Spinal cord (tissue), 9 donors: ENCODE measurements at regions not wholly inside any gene's neighbourhood (a gene's known extent, or its start where the extent isn't known, plus 50 kb on each side); places are given as distances from the start of the nearest gene placed in this dataset.
A peak's percentile ranks its signal among the peaks of the same experiment; 100 is the strongest.
"Not testable (repeated sequence)": the region's sequence is repeated elsewhere in the genome, so short reads cannot be mapped to it uniquely, and the experiment has no call there.

Source experiments
- DNase-seq, 6 donors: peaks; one replicate each; pipeline versions ENCODE4 v3.0.0 to v3.0.0-alpha.2; 2013 to 2015; ENCODE audit warnings: low spot score in 6 of 6, low read depth in 4 of 6
- H3K27ac ChIP-seq: one replicate; pipeline ENCODE4 v1.5.1; 2013; ENCODE audit warnings: low read depth, low read length, control low read depth
- H3K27me3 ChIP-seq: one replicate; pipeline ENCODE4 v1.6.1; 2013; ENCODE audit warnings: low read length; ENCODE audit not compliant: control insufficient read depth, insufficient read depth
- H3K36me3 ChIP-seq: one replicate; pipeline ENCODE4 v1.6.1; 2013; ENCODE audit warnings: low read length; ENCODE audit not compliant: control insufficient read depth, insufficient read depth
- H3K4me1 ChIP-seq: one replicate; pipeline ENCODE4 v1.6.1; 2013; ENCODE audit warnings: low read length; ENCODE audit not compliant: control insufficient read depth, insufficient read depth
- H3K4me3 ChIP-seq: one replicate; pipeline ENCODE4 v1.5.1; 2013; ENCODE audit warnings: low read depth, low read length, control low read depth
- H3K9me3 ChIP-seq: one replicate; pipeline ENCODE4 v1.6.1; 2013; ENCODE audit warnings: low read length; ENCODE audit not compliant: control insufficient read depth, insufficient read depth
- WGBS: methylation state at CpG from one replicate; pipeline ENCODE4 v1.1.5; 2013; ENCODE audit warnings: missing lambda C conversion rate; ENCODE audit not compliant: insufficient coverage; 5-methylcytosine and 5-hydroxymethylcytosine counted together
- donor health status: healthy.

DNA sequence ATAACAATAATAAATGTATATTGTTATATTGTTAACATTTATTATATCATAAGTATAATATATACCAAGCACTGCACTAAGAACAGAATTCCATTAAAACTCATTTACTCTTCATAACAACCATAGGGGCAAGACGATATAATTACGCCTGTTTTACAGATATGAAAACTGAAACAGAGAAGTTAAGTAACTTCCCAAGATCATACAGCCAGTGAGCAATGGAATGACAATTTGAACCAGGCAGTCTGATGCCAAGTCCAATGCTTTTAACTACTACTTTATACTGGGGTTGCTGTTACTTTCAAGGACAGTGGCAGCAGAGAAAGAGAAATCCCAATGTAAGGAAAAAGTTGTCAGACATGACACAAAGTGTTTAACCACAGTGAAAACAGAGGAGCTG, 338.8 kb upstream of the ID2 start:
- H3K4me3 ChIP-seq: no peak overlapping the region
- 100% methylated on average over 2 of the region's 2 CpGs for WGBS
- no peak overlapping the region for H3K27ac ChIP-seq
- H3K4me1 ChIP-seq: no peaks in the 10 kb centered on the region
- no peak for DNase-seq
- no peaks in the 10 kb centered on the region for H3K9me3 ChIP-seq
- no peaks in the 10 kb centered on the region for H3K36me3 ChIP-seq
- H3K27me3 ChIP-seq: no peaks in the 10 kb centered on the region

DNA sequence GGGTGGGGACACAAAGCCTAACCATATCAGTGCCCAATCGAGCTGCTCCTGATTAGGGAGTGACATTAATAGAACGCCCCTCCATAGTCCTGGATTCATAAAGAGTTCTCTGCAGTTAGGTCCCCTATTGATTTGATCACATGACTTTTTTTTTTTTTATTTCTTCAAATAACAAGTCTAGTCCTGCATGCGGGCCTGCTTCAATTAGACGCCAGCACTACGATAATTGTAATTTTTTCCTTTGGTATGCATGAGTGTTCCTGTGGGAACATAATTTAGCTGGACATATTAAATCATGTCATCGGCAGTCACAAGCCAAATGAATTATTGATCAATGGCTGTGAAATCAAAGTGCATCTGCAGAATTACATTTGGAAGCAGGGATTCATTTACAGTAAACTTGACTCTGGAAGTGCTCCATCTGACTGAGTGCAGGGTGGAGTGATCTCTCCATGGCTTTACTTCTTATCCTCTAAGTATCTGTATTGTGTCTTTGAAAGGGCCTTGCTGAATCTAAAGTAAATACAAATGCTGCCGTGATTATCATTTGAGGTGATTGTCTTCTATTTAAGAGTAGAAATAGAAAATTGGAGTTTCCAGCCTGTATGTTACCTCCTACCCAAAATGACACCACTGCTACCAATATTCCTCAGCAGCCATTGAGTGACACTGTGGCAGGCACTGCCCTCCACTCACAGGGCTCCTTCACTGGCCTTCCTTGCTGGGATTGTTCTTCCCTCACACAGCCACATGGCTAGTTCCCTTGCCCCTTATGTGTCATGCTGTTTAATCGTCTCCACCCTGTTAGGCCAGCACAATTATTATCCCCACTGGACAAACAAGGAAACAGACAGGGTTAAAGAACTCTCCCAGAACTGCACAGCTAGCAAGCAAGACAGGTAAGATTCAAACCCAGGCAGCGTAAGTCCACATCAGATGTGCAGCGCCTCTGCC, 337.4 kb upstream of the ID2 start:
- no peaks in the 10 kb centered on the region for H3K36me3 ChIP-seq
- no peaks in the 10 kb centered on the region for H3K9me3 ChIP-seq
- no peaks in the 10 kb centered on the region for H3K4me1 ChIP-seq
- DNase-seq: peak in 1 of 6 donors; percentile 50
- WGBS: 79% methylated on average over 4 of the region's 10 CpGs
- no peaks in the 10 kb centered on the region for H3K27me3 ChIP-seq
- H3K4me3 ChIP-seq: no peak overlapping the region
- H3K27ac ChIP-seq: no peak overlapping the region

DNA sequence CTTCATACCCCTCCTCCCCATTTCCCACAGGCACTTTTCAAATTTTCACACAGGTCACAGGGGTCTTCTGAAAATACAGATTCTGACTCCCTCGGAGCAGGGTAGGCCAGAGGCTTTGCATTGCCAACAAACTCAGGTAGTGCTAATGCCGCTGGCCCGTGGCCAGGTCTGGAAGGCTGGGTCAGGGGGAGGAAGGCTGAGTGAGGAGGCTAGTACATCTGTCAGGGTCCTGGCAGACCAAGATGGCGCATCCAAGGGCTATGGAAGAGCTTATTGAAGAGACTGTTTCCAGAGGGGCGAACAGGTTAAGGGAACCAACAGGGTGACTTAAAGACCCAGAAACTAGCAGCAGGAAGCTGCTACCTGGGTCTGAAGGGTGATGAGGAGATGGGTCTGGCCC, 336.7 kb upstream of the ID2 start:
- WGBS: 98% methylated on average over 5 of the region's 5 CpGs
- H3K27me3 ChIP-seq: no peaks in the 10 kb centered on the region
- H3K4me3 ChIP-seq: no peak overlapping the region
- H3K27ac ChIP-seq: no peak overlapping the region
- H3K4me1 ChIP-seq: no peaks in the 10 kb centered on the region
- H3K36me3 ChIP-seq: no peaks in the 10 kb centered on the region
- H3K9me3 ChIP-seq: no peaks in the 10 kb centered on the region
- no peak for DNase-seq

DNA sequence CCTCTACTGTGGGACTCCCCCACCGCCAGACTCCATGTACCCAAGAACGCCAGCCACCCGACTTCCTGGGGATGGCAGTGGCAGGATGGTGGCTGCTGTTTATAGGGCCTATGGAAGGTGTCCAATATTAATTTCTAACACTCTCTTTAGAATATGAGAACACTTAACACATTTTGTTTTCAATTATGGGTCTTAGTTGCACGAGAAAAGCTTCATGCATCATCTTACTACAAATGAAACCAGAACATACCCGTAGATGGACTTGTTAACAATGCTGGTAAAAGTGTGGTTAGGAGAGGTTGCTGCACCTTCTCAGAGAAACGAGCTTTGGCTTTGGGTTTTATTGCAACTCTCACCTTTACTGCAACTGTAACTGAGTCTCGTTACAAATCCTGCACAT, 335.6 kb upstream of the ID2 start:
- Histone ChIP-seq H3K4me1 (no peaks in the 10 kb centered on the region), H3K36me3 (no peaks in the 10 kb centered on the region), H3K27ac (no peak overlapping the region), H3K4me3 (no peak overlapping the region), H3K9me3 (no peaks in the 10 kb centered on the region), H3K27me3 (no peaks in the 10 kb centered on the region)
- WGBS: no CpG with 5 or more reads among the region's 7 CpGs
- DNase-seq: no peak

DNA sequence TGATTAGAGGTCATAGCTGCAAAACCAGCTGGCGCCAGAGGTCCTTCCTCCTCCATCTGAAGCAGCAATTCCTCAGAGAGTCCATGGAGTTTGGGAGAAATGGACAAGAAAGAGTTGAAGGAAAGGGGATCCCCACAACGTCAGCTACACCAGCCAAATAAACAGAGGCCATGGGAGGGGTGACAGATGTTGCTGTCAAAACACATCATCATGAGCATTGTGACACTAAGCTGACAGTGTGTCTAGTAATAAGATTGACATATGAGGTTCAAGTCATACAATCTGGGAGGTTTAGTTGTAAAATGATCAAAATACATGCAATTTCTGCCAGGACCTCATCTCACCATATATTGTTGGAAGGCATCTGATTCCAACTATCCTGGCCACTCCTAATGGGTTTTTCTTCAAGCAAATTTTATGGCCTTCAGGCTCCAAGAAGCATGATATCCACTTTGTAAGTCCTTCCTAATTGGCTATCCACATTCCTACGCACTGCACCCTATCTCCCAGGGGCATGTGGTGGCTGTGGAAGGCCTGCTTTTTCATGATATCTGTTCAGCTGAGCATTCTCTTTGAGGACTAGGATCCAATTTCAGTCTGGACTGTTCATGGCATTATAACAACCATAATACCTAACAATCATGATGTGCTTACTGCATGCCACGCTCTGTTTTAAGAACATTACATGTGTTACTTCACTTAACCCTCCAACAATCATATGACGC, 335.0 kb upstream of the ID2 start:
- 93% methylated on average over 3 of the region's 5 CpGs for WGBS
- Histone ChIP-seq H3K4me1 (no peaks in the 10 kb centered on the region), H3K27ac (no peak overlapping the region), H3K9me3 (no peaks in the 10 kb centered on the region), H3K36me3 (no peaks in the 10 kb centered on the region), H3K27me3 (no peaks in the 10 kb centered on the region), H3K4me3 (no peak overlapping the region)
- DNase-seq: no peak

DNA sequence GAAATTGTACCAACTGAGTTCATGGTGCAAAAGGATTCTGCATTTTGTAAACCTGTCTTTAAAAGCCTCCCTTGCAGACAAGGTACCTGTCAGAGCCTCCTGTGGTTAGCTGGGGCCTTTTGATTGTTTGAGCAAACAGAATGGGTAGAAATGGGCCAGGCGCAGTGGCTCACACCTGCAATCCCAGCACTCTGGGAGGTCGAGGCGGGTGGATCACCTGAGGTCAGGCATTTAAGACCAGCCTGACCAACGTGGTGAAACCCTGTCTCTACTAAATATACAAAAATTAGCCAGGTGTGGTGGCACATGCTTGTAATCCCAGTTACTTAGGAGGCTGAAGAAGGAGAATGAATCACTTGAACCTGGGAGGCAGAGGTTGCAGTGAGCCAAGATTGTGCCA, 332.9 kb upstream of the ID2 start:
- H3K27me3 ChIP-seq, DNase-seq, H3K4me1 ChIP-seq, H3K9me3 ChIP-seq, H3K27ac ChIP-seq, H3K4me3 ChIP-seq, H3K36me3 ChIP-seq: not testable (repeated sequence)
- 87% methylated on average over 3 of the region's 4 CpGs for WGBS

DNA sequence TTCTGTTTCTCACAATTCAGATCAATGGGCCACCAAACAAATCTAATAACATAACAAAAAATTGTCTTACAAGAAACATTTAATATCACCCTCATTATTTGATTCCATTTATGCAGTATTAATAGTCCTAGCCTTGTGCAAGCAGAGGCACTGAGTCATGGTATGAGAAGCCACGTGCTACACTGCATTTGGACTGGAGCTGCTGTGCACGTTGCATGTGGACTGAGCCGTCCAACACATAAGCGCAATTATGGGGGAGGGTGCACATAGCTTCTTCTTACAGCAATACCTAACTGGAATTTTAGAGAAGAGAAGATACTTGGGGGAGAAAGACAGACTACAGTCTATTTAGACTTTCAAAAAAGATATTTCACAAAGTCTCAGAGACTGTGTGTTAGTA, 329.6 kb upstream of the ID2 start:
- no peak overlapping the region for H3K27ac ChIP-seq
- H3K4me3 ChIP-seq: no peak overlapping the region
- no peak for DNase-seq
- H3K4me1 ChIP-seq: no peaks in the 10 kb centered on the region
- no peaks in the 10 kb centered on the region for H3K9me3 ChIP-seq
- no peaks in the 10 kb centered on the region for H3K27me3 ChIP-seq
- no peaks in the 10 kb centered on the region for H3K36me3 ChIP-seq
- no CpG with 5 or more reads among the region's 4 CpGs for WGBS

DNA sequence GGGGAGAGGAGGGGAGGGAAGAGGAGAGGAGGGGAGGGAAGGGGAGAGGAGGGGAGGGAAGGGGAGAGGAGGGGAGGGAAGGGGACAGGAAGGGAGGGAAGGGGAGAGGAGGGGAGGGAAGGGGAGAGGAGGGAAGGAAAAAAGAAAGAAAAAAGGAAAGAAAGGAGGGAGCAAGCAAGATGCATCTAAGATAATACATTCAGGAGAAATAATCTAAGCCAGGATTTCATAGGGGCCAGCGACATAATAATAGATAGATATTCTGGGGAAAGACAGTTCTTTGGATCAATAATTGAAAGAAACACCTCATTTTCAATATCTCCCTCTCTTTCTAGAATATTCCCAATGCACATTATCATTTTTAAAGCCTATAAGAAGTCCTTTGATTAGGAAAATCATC, 328.9 kb upstream of the ID2 start:
- WGBS: no CpG with 5 or more reads among the region's 1 CpG

DNA sequence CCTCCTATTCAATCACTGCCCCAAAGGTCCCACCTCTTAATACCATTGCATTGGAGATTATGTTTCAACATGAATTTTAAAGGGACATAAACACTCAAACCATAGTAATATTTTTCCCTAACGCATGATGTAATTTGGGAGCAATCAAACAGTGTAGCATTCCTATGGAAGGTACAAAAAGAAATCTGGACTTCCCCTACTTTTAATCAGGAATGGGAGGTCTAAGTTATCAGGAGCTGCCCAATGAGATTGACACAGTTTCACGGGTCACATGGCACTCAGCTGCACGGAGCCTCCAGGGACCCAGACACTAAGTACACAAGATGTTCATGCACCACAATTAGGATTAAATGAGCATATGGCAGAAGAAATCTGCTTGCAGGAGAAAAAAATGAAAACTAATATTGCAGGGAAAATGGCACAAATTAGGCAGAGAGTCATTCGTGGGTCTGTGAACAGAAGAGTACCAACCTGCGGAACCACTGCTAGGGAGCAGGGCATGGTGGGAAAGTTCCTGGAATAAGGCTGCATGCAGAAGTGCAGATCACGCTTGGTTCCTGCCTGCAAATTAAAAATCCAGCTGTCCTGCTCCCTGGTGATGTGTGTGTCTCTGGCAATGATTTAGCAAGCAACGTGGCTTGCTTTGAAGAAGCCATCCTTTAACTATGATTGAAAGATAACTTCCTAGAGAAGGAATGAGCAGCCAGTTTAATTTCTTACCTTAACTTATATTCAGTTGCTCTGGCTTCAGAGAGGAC, 326.6 kb upstream of the ID2 start:
- 66% methylated on average over 3 of the region's 7 CpGs for WGBS
- H3K27ac ChIP-seq: no peak overlapping the region
- no peak for DNase-seq
- H3K9me3 ChIP-seq: no peaks in the 10 kb centered on the region
- no peaks in the 10 kb centered on the region for H3K4me1 ChIP-seq
- no peaks in the 10 kb centered on the region for H3K36me3 ChIP-seq
- no peak overlapping the region for H3K4me3 ChIP-seq
- no peaks in the 10 kb centered on the region for H3K27me3 ChIP-seq

More for the DNA sequence above, 328.9 kb upstream of the ID2 start:
- Histone ChIP-seq H3K4me3 (no peak overlapping the region), H3K36me3 (no peaks in the 10 kb centered on the region), H3K27ac (no peak overlapping the region), H3K9me3 (no peaks in the 10 kb centered on the region), H3K4me1 (no peaks in the 10 kb centered on the region), H3K27me3 (no peaks in the 10 kb centered on the region)
- DNase-seq: no peak
